GM21717 (cell line): ENCODE measurements at regions not wholly inside any gene's neighbourhood (a gene's known extent, or its start where the extent isn't known, plus 50 kb on each side); places are given as distances from the start of the nearest gene placed in this dataset.
"Not testable (repeated sequence)": the region's sequence is repeated elsewhere in the genome, so short reads cannot be mapped to it uniquely, and the experiment has no call there.

Source experiments
- ATAC-seq: cut with Tn5 transposase; IDR thresholded peaks from one replicate; pipeline ENCODE4 v1.9.1; 2021; ENCODE audit warnings: mild to moderate bottlenecking, moderate library complexity; ENCODE audit not compliant: unreplicated experiment

GRCh38 chr2:84057917-84058560 is 401.0 kb downstream of the SUCLG1 start:
- ATAC-seq: no peak

- ATAC-seq: no peak
These were observed 403.3 kb downstream of the SUCLG1 start for GRCh38 chr2:84055816-84056215.

GRCh38 chr2:84054577-84054976 is 404.5 kb downstream of the SUCLG1 start:
- ATAC-seq: not testable (repeated sequence)

- ATAC-seq: no peak
These were observed 406.2 kb downstream of the SUCLG1 start for GRCh38 chr2:84052913-84053312.

- no peak for ATAC-seq
These were observed 407.0 kb downstream of the SUCLG1 start for GRCh38 chr2:84052043-84052442.

GRCh38 chr2:84048964-84049363 is 410.1 kb downstream of the SUCLG1 start:
- no peak for ATAC-seq

- no peak for ATAC-seq
These were observed 417.6 kb downstream of the SUCLG1 start for GRCh38 chr2:84041506-84041905.

- ATAC-seq: no peak
These were observed 418.8 kb downstream of the SUCLG1 start for GRCh38 chr2:84040281-84040680.

- no peak for ATAC-seq
These were observed 420.2 kb downstream of the SUCLG1 start for GRCh38 chr2:84038866-84039265.

GRCh38 chr2:84033347-84033974 is 425.6 kb downstream of the SUCLG1 start:
- ATAC-seq: no peak

- ATAC-seq: no peak
These were observed 427.6 kb downstream of the SUCLG1 start for GRCh38 chr2:84031312-84032050.

- ATAC-seq: no peak
These were observed 429.0 kb downstream of the SUCLG1 start for GRCh38 chr2:84029903-84030575.

- ATAC-seq: no peak
These were observed 432.3 kb downstream of the SUCLG1 start for GRCh38 chr2:84026818-84027217.

- ATAC-seq: no peak
These were observed 436.2 kb downstream of the SUCLG1 start for GRCh38 chr2:84022810-84023431.

GRCh38 chr2:84017010-84017409 is 442.1 kb downstream of the SUCLG1 start:
- no peak for ATAC-seq

- no peak for ATAC-seq
These were observed 442.9 kb downstream of the SUCLG1 start for GRCh38 chr2:84016183-84016582.

GRCh38 chr2:83997889-83998288 is 461.2 kb downstream of the SUCLG1 start:
- ATAC-seq: no peak

GRCh38 chr2:83994633-83995179 is 464.4 kb downstream of the SUCLG1 start:
- ATAC-seq: no peak

GRCh38 chr2:83993873-83994632 is 465.0 kb downstream of the SUCLG1 start:
- ATAC-seq: no peak

GRCh38 chr2:83991992-83992391 is 467.1 kb downstream of the SUCLG1 start:
- ATAC-seq: no peak
